ENCODE measurements at regions not wholly inside any gene's neighbourhood (a gene's known extent, or its start where the extent isn't known, plus 50 kb on each side); places are given as distances from the start of the nearest gene placed in this dataset.
"Not testable (repeated sequence)": the region's sequence is repeated elsewhere in the genome, so short reads cannot be mapped to it uniquely, and the experiment has no call there.

GRCh38 chrX:28408017-28408723 is 179.1 kb upstream of the IL1RAPL1 start:
- no peak for DNase-seq (ENCODE audit: low read depth in 4 of 4, low spot score in 3 of 4)

- no peak for DNase-seq (ENCODE audit: low read depth in 4 of 4, low spot score in 3 of 4)
These were observed 188.9 kb upstream of the IL1RAPL1 start for GRCh38 chrX:28398342-28398741.

DNA sequence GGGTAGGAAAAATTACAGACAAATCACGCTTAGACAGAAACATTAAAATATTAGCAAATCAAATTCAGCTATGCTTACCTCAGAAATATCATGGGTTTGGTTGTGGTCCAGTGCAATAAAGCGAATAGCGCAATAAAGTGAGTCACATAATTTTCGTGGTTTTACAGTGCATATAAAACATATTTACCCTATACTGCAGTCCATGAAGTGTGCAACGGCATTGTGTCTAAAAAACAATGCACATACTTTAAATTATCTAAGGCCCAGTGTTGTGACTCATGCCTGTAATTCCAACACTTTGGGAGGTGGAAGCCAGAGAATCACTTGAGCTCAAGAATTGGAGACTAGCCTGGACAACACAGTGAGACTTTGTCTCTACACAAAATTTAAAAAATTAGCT is 195.7 kb upstream of the IL1RAPL1 start:
- DNase-seq (ENCODE audit: low read depth in 4 of 4, low spot score in 3 of 4): no peak

GRCh38 chrX:28379103-28379502 is 208.1 kb upstream of the IL1RAPL1 start:
- DNase-seq (ENCODE audit: low read depth in 4 of 4, low spot score in 3 of 4): no peak

DNA sequence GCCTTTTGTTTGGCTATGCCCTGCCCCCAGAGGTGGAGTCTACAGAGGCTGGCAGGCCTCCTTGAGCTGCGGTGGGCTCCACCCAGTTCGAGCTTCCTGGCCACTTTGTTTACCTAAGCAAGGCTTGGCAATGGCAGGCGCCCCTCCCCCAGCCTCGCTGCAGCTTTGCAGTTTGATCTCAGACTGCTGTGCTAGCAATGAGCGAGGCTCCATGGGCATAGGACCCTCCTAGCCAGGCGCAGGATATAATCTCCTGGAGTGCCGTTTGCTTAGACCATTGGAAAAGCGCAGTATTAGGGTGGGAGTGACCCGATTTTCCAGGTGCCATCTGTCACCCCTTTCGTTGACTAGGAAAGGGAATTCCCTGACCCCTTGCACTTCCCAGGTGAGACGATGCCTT is 219.6 kb upstream of the IL1RAPL1 start:
- not testable (repeated sequence) for DNase-seq (ENCODE audit: low read depth in 4 of 4, low spot score in 3 of 4)

DNA sequence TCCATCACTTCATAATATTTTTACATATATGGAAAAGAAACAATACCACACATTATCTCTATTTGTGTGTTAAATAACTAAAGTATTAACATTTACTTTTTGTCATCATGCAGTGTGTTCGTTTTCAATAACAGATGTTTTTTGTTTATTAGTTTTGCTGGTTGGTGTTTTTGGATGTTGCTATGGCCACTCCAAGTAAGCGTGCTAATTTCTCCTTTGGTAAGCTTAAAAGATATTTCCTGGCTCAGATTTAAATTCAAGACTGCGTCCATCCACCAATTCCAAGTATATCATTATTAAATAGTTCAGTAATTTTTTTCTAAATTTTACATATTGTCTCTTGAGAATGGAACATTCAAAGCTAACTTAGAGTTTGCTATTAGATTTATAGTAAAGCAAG is 235.4 kb upstream of the IL1RAPL1 start:
- no peak for DNase-seq (ENCODE audit: low read depth in 4 of 4, low spot score in 3 of 4)

DNA sequence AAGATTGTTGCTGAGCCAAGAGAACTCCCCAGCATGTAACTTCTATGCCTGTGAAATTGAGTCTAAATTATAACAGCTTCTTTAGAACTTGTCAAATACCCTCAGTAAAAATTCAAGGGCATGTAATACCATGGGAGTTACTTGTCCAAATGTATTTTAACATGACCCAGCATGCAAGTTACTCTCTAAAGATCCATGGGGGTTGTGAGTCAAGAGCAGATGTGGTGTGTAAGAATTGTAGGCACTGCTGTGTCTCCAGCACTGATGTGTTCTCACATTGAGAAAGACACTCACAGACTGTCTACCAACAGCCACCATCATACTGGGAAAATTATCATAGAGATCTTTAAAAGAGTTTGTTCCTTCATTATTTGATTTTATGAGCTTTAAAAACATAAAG is 237.4 kb upstream of the IL1RAPL1 start:
- DNase-seq (ENCODE audit: low read depth in 4 of 4, low spot score in 3 of 4): no peak

- DNase-seq (ENCODE audit: low read depth in 4 of 4, low spot score in 3 of 4): no peak
These were observed 239.8 kb upstream of the IL1RAPL1 start for GRCh38 chrX:28347476-28347875.

DNA sequence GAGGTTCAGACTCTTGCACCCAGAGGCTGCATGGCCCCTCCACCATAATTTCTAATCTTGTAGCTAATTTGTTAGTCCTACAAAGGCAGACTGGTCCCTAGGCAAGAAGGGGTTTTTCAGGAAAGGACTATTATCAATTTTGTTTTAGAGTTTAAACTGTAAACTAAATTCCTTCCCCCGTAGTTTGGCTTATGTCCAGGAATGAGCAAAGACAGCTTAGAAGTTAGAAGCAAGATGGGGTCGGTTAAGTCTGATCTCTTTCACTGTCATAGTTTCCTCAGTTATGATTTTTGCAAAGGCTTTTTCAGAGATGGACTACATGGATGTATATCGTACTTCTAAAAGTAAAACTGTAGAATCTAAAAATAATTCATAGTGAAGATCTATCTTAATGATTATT is 258.1 kb upstream of the IL1RAPL1 start:
- DNase-seq (ENCODE audit: low read depth in 4 of 4, low spot score in 3 of 4): no peak

DNA sequence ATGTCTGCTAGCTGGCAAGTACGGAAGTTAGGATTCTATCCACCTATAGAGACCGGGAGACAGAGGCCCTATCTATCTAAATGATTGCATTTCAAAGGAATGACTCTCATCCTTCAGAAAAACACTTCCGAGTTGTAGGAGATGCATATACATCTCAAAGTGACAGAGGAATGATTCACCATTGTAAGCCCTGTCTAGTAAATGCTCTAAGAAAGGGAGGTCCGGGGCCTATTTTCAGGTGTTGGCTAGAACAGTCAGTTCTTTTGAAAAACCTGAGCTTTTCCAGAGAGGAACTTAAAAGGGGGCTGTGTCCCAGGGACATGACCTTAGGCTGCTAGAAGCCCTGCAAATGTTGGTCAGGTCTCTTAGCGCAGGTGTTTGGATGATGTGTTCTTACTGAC is 262.9 kb upstream of the IL1RAPL1 start:
- no peak for DNase-seq (ENCODE audit: low read depth in 4 of 4, low spot score in 3 of 4)

GRCh38 chrX:28321286-28321685 is 266.0 kb upstream of the IL1RAPL1 start:
- no peak for DNase-seq (ENCODE audit: low read depth in 4 of 4, low spot score in 3 of 4)

GRCh38 chrX:28312965-28313364 is 274.3 kb upstream of the IL1RAPL1 start:
- DNase-seq (ENCODE audit: low read depth in 4 of 4, low spot score in 3 of 4): no peak

GRCh38 chrX:28312259-28312658 is 275.0 kb upstream of the IL1RAPL1 start:
- no peak for DNase-seq (ENCODE audit: low read depth in 4 of 4, low spot score in 3 of 4)

- DNase-seq (ENCODE audit: low read depth in 4 of 4, low spot score in 3 of 4): peak in 2 of 4 donors; percentile 11 to 14
These were observed 275.8 kb upstream of the IL1RAPL1 start for GRCh38 chrX:28311466-28311865.

GRCh38 chrX:28303486-28303885 is 283.8 kb upstream of the IL1RAPL1 start:
- DNase-seq (ENCODE audit: low read depth in 4 of 4, low spot score in 3 of 4): no peak

DNA sequence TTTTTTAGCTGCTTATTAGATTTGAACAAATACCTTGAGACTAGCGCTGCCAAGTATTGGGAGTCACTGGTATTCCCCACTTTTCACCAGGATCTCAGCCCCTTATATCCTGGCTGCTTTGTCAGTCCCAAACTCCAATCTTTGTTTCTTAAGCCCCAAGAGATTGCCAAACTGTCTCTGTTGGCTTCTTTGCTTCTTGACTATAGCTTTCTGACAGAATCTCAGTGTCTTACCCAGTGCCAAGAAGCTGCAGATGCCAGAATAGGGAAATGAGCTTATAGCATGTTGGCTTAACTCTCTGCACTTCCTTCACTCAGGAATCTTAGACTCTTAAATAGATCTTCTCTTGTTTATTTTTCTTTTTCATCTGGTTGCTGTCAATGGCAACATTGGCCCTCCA is 297.5 kb upstream of the DCAF8L1 start:
- no peak for DNase-seq (ENCODE audit: low read depth in 4 of 4, low spot score in 3 of 4)

DNA sequence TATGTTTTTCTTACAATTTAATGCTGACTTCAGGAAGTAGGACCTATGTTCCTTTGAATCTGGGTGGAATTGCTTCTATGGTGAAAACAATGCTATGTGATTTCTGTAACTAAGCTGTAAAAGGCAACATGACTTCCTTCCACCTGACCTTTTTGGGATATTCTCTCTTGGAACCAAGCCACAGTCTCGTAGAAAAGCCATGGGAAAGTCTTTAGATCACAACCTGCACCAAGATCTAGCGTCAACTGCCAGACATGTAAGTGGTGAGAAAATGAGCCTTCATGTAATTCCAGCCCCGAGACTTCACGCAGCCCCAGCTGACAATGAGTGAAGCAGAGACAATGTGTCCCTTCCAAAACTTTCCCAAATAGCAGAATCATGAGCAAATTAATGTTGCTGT is 297.0 kb upstream of the DCAF8L1 start:
- DNase-seq (ENCODE audit: low read depth in 4 of 4, low spot score in 3 of 4): no peak

DNA sequence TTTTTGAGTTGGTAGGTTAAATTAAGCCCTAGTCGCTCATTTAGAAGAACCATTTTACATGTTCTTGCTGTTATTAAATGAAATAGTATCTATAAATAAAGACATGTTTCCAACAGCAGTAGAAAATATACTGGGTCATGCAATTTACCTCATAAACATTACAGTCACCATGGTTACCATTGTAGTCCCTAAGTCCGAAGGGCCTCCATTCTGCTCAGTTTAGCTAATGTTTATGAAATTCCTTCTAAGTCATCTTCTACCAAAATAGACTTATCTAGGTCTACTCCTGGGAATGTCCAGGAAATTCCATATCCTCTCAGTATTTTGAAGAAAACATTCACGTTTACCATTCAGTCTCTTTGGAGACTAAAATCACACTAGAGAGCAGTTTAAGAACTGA is 292.5 kb upstream of the DCAF8L1 start:
- no peak for DNase-seq (ENCODE audit: low read depth in 4 of 4, low spot score in 3 of 4)

DNA sequence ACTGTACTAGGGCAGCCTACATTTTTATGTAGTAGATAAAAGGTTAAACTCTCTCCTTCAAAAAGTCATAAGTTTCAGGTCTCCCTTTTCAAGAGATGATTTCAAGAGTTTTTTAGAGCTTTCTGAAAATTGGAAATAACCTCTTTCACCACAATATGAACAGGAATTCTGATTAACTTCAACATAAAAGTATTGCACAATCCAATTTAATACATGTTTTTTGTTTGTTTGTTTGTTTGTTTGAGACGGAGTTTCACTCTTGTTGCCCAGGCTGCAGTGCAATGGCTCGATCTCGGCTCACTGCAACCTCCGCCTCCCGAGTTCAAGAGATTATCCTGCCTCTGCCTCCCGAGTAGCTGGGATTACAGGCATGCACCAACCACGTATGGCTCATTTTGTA is 265.4 kb upstream of the DCAF8L1 start:
- DNase-seq (ENCODE audit: low read depth in 4 of 4, low spot score in 3 of 4): no peak

- no peak for DNase-seq (ENCODE audit: low read depth in 4 of 4, low spot score in 3 of 4)
These were observed 248.0 kb upstream of the DCAF8L1 start for GRCh38 chrX:28229217-28229616.

- no peak for DNase-seq (ENCODE audit: low read depth in 4 of 4, low spot score in 3 of 4)
These were observed 244.3 kb upstream of the DCAF8L1 start for GRCh38 chrX:28225513-28225912.

- DNase-seq (ENCODE audit: low read depth in 4 of 4, low spot score in 3 of 4): no peak
These were observed 242.7 kb upstream of the DCAF8L1 start for GRCh38 chrX:28223991-28224390.

- no peak for DNase-seq (ENCODE audit: low read depth in 4 of 4, low spot score in 3 of 4)
These were observed 242.2 kb upstream of the DCAF8L1 start for GRCh38 chrX:28223469-28223868.
